HCT116 (cell line): ENCODE measurements at regions not wholly inside any gene's neighbourhood (a gene's known extent, or its start where the extent isn't known, plus 50 kb on each side); places are given as distances from the start of the nearest gene placed in this dataset.

Experiments used
- ATAC-seq: fragments of 200-7000 bp; cut with Tn5 transposase; 2 replicates; pipeline ENCODE4 v1.9.1; 2020; ENCODE audit warnings: mild to moderate bottlenecking, moderate library complexity
- BruUV-seq: library from RNA; stranded (reverse); fragments of 400-500 nt; replicated peaks from 2 replicates; lab custom pipeline; 2021; lab: Mats Ljungman, UMichigan
- CTCF ChIA-PET: fragments of 300-600 bp; sonication (Branson Sonifier 250); formaldehyde crosslinking; loops from one replicate; lab custom pipeline; 2021; ENCODE audit warnings: antibody characterized with exemption; lab: Charles Lee
- POLR2A ChIA-PET: fragments of 300-600, 350-600 bp; sonication (Branson Sonifier 250); formaldehyde crosslinking; loops from one replicate; lab custom pipeline; 2021; ENCODE audit warnings: antibody characterized with exemption; lab: Charles Lee
- RAD21 ChIA-PET, 2 experiments: fragments of 300-600 bp; sonication (Branson Sonifier 250); formaldehyde crosslinking; loops; one replicate each; lab custom pipeline; 2023; ENCODE audit warnings: low total read pairs in 2 of 2; ENCODE audit not compliant: uncharacterized antibody in 2 of 2, unreplicated experiment in 2 of 2, low non-redundant PET in 1 of 2; lab: Charles Lee
- DNase-seq: peaks from one replicate; pipeline ENCODE4 v3.0.0-alpha.2; 2010; ENCODE audit warnings: low read depth, low spot score
- H2AFZ ChIP-seq: fragments of 200-600 bp; shearing (Covaris generic), sonication (generic); 2 replicates; pipeline ENCODE4 v1.6.1; 2017; ENCODE audit warnings: low read depth, mixed run types, mixed read lengths, antibody characterized with exemption, low read length; ENCODE audit not compliant: poor library complexity, severe bottlenecking
- H3K27ac ChIP-seq: 2 replicates; pipeline ENCODE4 v1.5.1; 2012; ENCODE audit warnings: low read depth, low read length
- H3K27me3 ChIP-seq: fragments of 200-600 bp; sonication (generic); 2 replicates; pipeline ENCODE4 v1.6.1; 2016; ENCODE audit warnings: mixed run types, low read length, mixed read lengths; ENCODE audit not compliant: insufficient read depth
- H3K36me3 ChIP-seq, 2 experiments: fragments of 200-500 bp in 1 of 2; fragments of 200-600 bp in 1 of 2; sonication (Bioruptor generic) in 1 of 2; sonication (generic) in 1 of 2; 2 replicates each; pipeline versions ENCODE4 v1.5.1 to v1.6.1; 2014 to 2016; ENCODE audit warnings: low read length in 2 of 2, inconsistent platforms in 1 of 2, mixed read lengths in 1 of 2, mixed run types in 1 of 2; ENCODE audit not compliant: insufficient read depth in 2 of 2, control insufficient read depth in 1 of 2
- H3K4me1 ChIP-seq, 2 experiments: fragments of 200-600 bp in 1 of 2; sonication (generic) in 1 of 2; 2 replicates each; pipeline versions ENCODE4 v1.5.1 to v1.6.1; 2012 to 2017; ENCODE audit warnings: low read length in 2 of 2, inconsistent platforms in 1 of 2, mild to moderate bottlenecking in 1 of 2, mixed read lengths in 1 of 2, mixed run types in 1 of 2, moderate library complexity in 1 of 2; ENCODE audit not compliant: insufficient read depth in 2 of 2, control insufficient read depth in 1 of 2
- H3K4me2 ChIP-seq: fragments of 200-600 bp; sonication (generic); 2 replicates; pipeline ENCODE4 v1.6.1; 2017; ENCODE audit warnings: mixed run types, low read length, mixed read lengths
- H3K4me3 ChIP-seq, 2 experiments: fragments of 200-600 bp in 1 of 2; sonication (generic) in 1 of 2; replicated peaks in 1 of 2; 2 replicates each; pipeline ENCODE4 v1.5.1; 2011 to 2016; ENCODE audit warnings: low read length in 2 of 2, control low read depth in 1 of 2, low read depth in 1 of 2, mild to moderate bottlenecking in 1 of 2, mixed read lengths in 1 of 2, mixed run types in 1 of 2
- H3K79me2 ChIP-seq: fragments of 200-600 bp; sonication (generic); 2 replicates; pipeline ENCODE4 v1.6.1; 2017; ENCODE audit warnings: mild to moderate bottlenecking, mixed run types, low read length, moderate library complexity, mixed read lengths; ENCODE audit not compliant: insufficient read depth
- H3K9ac ChIP-seq: fragments of 200-600 bp; sonication (generic); 2 replicates; pipeline ENCODE4 v1.6.1; 2016; ENCODE audit warnings: low read length, mixed read lengths
- H3K9me2 ChIP-seq: fragments of 200-600 bp; sonication (generic), shearing (Covaris generic); 2 replicates; pipeline ENCODE4 v1.6.1; 2017; ENCODE audit warnings: mixed run types, mild to moderate bottlenecking, moderate library complexity; ENCODE audit not compliant: insufficient read depth
- H3K9me3 ChIP-seq, 2 experiments: fragments of 200-500 bp in 1 of 2; fragments of 200-600 bp in 1 of 2; sonication (Bioruptor generic) in 1 of 2; sonication (generic) in 1 of 2; 2 replicates each; pipeline ENCODE4 v1.6.1; 2014 to 2017; ENCODE audit warnings: low read length in 2 of 2, mixed read lengths in 2 of 2, inconsistent platforms in 1 of 2, low read depth in 1 of 2, mild to moderate bottlenecking in 1 of 2, mixed run types in 1 of 2, moderate library complexity in 1 of 2; ENCODE audit not compliant: control insufficient read depth in 1 of 2, insufficient read depth in 1 of 2
- H4K20me1 ChIP-seq: fragments of 200-600 bp; sonication (generic), shearing (Covaris generic); 2 replicates; pipeline ENCODE4 v1.6.1; 2017; ENCODE audit warnings: mixed run types, mild to moderate bottlenecking, moderate library complexity; ENCODE audit not compliant: insufficient read depth
- ATF3 ChIP-seq: IDR thresholded peaks from 2 replicates; pipeline ENCODE4 v1.6.1; 2012
- CBX3 ChIP-seq: IDR thresholded peaks from 2 replicates; pipeline ENCODE4 v1.6.1; 2012; ENCODE audit warnings: low read depth
- CEBPB ChIP-seq: IDR thresholded peaks from 2 replicates; pipeline ENCODE4 v1.6.1; 2012; ENCODE audit warnings: low read depth
- CTCF ChIP-seq, 3 experiments: fragments of 200-600 bp in 1 of 3; sonication (generic) in 1 of 3; IDR thresholded peaks in 2 of 3; conservative IDR thresholded peaks in 1 of 3; 2 replicates each; pipeline ENCODE4 v1.5.1; 2012 to 2017; ENCODE audit warnings: low read depth in 2 of 3, low read length in 2 of 3, antibody characterized with exemption in 1 of 3, borderline replicate concordance in 1 of 3, control low read depth in 1 of 3, mild to moderate bottlenecking in 1 of 3, mixed read lengths in 1 of 3, mixed run types in 1 of 3, moderate library complexity in 1 of 3; ENCODE audit not compliant: insufficient read depth in 1 of 3
- EGR1 ChIP-seq: IDR thresholded peaks from 2 replicates; pipeline ENCODE4 v1.6.1; 2012; ENCODE audit warnings: low read depth
- ELF1 ChIP-seq: IDR thresholded peaks from 2 replicates; pipeline ENCODE4 v1.6.1; 2012; ENCODE audit warnings: low read depth, borderline replicate concordance
- EZH2 ChIP-seq: fragments of 200-600 bp; sonication (generic); IDR thresholded peaks from 2 replicates; pipeline ENCODE4 v1.6.1; 2017; ENCODE audit warnings: antibody characterized with exemption, mixed run types
- EZH2phosphoT487 ChIP-seq: fragments of 200-600 bp; IDR thresholded peaks from 2 replicates; pipeline ENCODE4 v1.6.1; 2018; ENCODE audit warnings: antibody characterized with exemption, borderline replicate concordance
- FOSL1 ChIP-seq: IDR thresholded peaks from 2 replicates; pipeline ENCODE4 v1.6.1; 2012; ENCODE audit warnings: low read depth
- JUND ChIP-seq: IDR thresholded peaks from 2 replicates; pipeline ENCODE4 v1.6.1; 2012
- MAX ChIP-seq: IDR thresholded peaks from 2 replicates; pipeline ENCODE4 v1.6.1; 2012
- POLR2A ChIP-seq: IDR thresholded peaks from 2 replicates; pipeline ENCODE4 v1.7.0; 2011; ENCODE audit warnings: borderline replicate concordance; ENCODE audit not compliant: insufficient read depth, insufficient read length; ENCODE audit errors: extremely low read depth
- POLR2AphosphoS5 ChIP-seq: IDR thresholded peaks from 2 replicates; pipeline ENCODE4 v1.6.1; 2011; ENCODE audit warnings: mild to moderate bottlenecking, low read depth, low read length, moderate library complexity
- SP1 ChIP-seq: IDR thresholded peaks from 2 replicates; pipeline ENCODE4 v1.6.1; 2012; ENCODE audit warnings: low read depth
- SRF ChIP-seq: IDR thresholded peaks from 2 replicates; pipeline ENCODE4 v1.6.1; 2012; ENCODE audit warnings: low read depth
- TCF7L2 ChIP-seq: IDR thresholded peaks from 2 replicates; pipeline ENCODE4 v1.7.0; 2011; ENCODE audit warnings: borderline replicate concordance, inconsistent platforms; ENCODE audit not compliant: insufficient read depth, insufficient read length; ENCODE audit errors: extremely low read depth
- YY1 ChIP-seq: IDR thresholded peaks from 2 replicates; pipeline ENCODE4 v1.6.1; 2011; ENCODE audit warnings: low read length, low read depth, moderate library complexity, mild to moderate bottlenecking; ENCODE audit not compliant: insufficient replicate concordance; ENCODE audit errors: extremely low read depth
- ZBTB33 ChIP-seq: IDR thresholded peaks from 2 replicates; pipeline ENCODE4 v1.6.1; 2011; ENCODE audit warnings: mild to moderate bottlenecking, low read length, moderate library complexity; ENCODE audit not compliant: insufficient replicate concordance; ENCODE audit errors: extremely low read depth
- ZFX ChIP-seq: fragments of 450-650 bp; IDR thresholded peaks from 2 replicates; pipeline ENCODE4 v1.6.1; 2017
- ZNF274 ChIP-seq: fragments of 200-500 bp; sonication (Bioruptor generic); IDR thresholded peaks from 2 replicates; pipeline ENCODE4 v1.6.1; 2014; ENCODE audit warnings: mild to moderate bottlenecking, low read depth, low read length, inconsistent platforms
- intact Hi-C: fragments of 100-400 bp; cut with micrococcal nuclease; formaldehyde crosslinking; loops from 2 replicates; pipeline ENCODE4 v1.10.0; 2022

- H3K9me2 ChIP-seq: no peaks in the 10 kb centered on the region
- no peak overlapping the region for H3K27ac ChIP-seq
- ChIA-PET POLR2A (no interaction called here), RAD21 (no interaction called here), CTCF (no interaction called here)
- BruUV-seq: no TSS peak
- no peak overlapping the region for H2AFZ ChIP-seq
- intact Hi-C loops: no loop called here
- no peaks in the 10 kb centered on the region; a peak in 1 of 4 replicates for H3K36me3 ChIP-seq
- no peak overlapping the region for H3K4me3 ChIP-seq
- no peaks in the 10 kb centered on the region for H4K20me1 ChIP-seq
- H3K27me3 ChIP-seq: no peaks in the 10 kb centered on the region
- H3K9ac ChIP-seq: no peak overlapping the region
- no peaks in the 10 kb centered on the region; a peak in 1 of 4 replicates for H3K4me1 ChIP-seq
- no peak for TF ChIP-seq EZH2phosphoT487
- TF ChIP-seq CTCF (IDR thresholded peaks at IDR 0.05 in 2 of 3, conservative IDR thresholded peaks at IDR 0.05 in 1 of 3; ENCODE audit: borderline replicate concordance in 1 of 3, insufficient read depth in 1 of 3, low read depth in 2 of 3, low read length in 2 of 3): no peak
- TF ChIP-seq EZH2: no peak
- TF ChIP-seq ATF3: no peak
- no peak for TF ChIP-seq ZNF274
- no peak for TF ChIP-seq MAX
- TF ChIP-seq FOSL1: no peak
- TF ChIP-seq TCF7L2: no peak
- TF ChIP-seq EGR1: no peak
- TF ChIP-seq YY1: no peak
- TF ChIP-seq POLR2AphosphoS5: no peak
- TF ChIP-seq SRF: no peak
- no peak for TF ChIP-seq ZBTB33
- TF ChIP-seq CBX3: no peak
- no peak for TF ChIP-seq ELF1
- TF ChIP-seq JUND: no peak
- no peak for TF ChIP-seq CEBPB
- TF ChIP-seq POLR2A: no peak
- TF ChIP-seq ZFX: no peak
- TF ChIP-seq SP1: no peak
- H3K79me2 ChIP-seq: no peaks in the 10 kb centered on the region
- H3K4me2 ChIP-seq: no peak overlapping the region
- ATAC-seq (no peak), DNase-seq (no peak)
- H3K9me3 ChIP-seq: peaks cover 42 to 58% of the 10 kb centered on the region in 2 experiments; a peak in 3 of 4 replicates
These were observed 431.2 kb upstream of the DYNLRB2 start for GRCh38 chr16:80109581-80109980.
